NCI-H1694 (cell line): ENCODE measurements at regions not wholly inside any gene's neighbourhood (a gene's known extent, or its start where the extent isn't known, plus 50 kb on each side); places are given as distances from the start of the nearest gene placed in this dataset.

Source experiments
- DNase-seq: peaks from one replicate; lab custom pipeline; 2025; lab: John Stamatoyannopoulos, UW

DNA sequence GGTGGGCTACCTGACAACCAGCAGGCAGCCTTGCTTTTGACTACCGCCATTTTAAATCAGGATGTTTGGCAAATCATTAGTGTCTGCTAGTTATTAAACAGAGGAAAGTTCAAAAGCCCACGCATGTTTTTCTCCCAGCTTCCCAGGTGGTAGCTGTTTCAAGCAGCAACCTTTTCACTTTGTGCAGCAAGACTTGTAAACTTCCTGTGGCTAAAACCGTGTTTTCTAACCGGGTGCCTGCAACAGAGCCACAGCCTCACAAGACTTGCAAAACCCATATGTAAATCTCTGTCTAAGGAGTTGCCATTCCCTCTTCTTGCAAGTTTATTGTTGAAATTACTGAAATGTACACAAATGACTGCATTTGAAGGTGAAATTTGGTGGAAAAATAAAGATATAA lies 633.1 kb downstream of the BCL11A start:
- DNase-seq: no peak

DNA sequence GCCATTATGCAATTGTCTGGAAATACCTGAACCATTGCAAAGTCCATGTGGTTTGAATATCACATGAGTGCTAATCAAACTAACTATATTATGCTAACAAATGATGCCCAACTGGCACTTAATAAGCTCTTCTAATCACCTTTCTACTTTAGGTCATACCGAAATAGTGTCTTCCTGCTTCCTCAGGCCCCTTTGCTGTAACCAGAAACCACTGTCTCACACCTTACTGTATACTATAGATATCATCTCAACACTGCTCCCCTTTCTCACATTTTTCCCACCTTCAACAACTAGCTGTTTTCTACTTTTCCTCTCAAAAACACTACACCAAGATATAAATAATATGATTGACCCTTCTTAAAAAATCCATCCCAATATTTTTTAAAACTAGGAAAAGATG lies 633.9 kb downstream of the BCL11A start:
- no peak for DNase-seq

DNA sequence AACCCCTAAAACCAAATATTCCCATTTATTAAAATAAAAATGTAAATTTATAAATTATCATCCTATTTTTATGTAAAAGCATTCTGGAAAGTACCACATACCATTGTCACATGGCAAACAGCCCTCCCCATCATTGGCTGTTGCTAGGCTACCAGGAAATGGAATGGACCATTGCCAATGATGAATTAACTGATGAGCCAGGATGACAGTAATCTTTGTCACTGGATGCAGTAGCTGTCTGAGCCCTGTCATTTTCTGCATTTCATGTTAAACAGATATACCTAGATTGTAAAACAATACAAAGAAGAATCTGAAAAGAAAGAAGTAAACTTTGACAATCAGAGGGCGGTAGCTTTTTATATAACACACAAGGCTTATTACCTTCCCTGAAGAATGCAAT lies 641.4 kb downstream of the BCL11A start:
- DNase-seq: no peak

- no peak for DNase-seq
These were observed 643.3 kb downstream of the BCL11A start for GRCh38 chr2:59910166-59910565.

- no peak for DNase-seq
These were observed 644.3 kb downstream of the BCL11A start for GRCh38 chr2:59909147-59909546.

DNA sequence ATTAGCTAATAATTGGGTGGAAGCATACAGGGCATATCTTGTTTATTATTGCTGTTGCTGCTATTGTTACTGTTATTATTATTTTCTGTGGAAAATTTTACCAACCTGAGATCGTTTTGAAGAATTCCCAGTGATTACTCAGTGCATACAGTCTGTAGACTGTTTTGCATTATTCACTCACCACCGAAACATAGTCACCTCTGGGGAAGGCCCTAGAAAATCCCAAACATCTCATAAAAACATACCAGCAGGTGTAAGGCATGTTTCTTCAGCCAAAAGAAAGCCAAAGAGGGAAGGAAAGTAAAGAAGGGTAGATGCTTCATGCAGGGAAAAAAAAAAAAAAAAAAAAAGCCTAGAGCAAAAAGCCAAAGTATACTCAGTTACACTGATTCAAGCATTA lies 647.7 kb downstream of the BCL11A start:
- no peak for DNase-seq

DNA sequence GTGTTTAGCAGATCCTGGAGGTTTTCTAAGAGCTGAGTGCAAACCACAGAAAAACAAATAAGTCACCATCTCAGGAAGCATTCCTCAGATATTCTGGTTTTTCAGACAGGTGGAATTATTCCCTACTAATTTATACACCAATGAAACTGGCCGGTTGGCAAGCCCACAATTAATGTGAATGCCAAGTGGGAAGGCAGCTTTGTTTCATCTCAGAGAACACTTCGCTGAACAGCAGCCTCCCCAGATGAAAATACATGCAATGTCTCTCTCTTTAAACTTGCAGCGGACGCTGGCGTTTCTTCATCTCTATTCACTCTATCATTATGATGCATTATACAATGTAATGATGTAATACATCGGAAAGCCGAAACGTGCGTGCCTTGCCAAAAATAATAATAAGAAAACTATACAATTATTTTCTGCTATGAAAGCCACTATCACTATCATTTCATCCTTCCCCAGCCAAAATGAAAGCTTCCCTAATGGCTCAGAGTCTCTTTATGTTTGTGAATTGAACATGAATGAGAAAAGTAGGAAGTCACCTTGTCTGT lies 649.4 kb downstream of the BCL11A start:
- DNase-seq: no peak

- DNase-seq: peak; percentile 70
These were observed 652.6 kb downstream of the BCL11A start for GRCh38 chr2:59900728-59901452.

DNA sequence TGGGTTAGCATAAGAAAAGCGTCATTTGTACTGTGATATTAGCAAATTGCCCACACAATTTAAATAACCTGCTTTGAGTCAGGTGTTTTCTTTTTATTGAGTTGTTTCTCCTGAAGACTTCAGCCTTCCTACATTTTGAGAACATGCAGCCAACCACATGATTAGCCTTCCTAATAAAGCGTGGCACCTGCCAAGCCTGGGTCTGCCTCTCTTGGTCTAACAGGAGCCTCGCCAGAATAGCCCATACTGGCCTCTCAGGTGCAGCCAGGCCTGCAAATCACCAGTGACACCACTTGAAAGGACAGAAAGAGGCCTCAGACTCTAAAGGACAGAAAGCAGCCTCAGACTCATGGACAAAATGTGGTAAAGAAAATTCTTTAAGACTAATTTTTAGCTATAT lies 653.8 kb downstream of the BCL11A start:
- no peak for DNase-seq

- DNase-seq: no peak
These were observed 656.8 kb downstream of the BCL11A start for GRCh38 chr2:59896499-59897245.

DNA sequence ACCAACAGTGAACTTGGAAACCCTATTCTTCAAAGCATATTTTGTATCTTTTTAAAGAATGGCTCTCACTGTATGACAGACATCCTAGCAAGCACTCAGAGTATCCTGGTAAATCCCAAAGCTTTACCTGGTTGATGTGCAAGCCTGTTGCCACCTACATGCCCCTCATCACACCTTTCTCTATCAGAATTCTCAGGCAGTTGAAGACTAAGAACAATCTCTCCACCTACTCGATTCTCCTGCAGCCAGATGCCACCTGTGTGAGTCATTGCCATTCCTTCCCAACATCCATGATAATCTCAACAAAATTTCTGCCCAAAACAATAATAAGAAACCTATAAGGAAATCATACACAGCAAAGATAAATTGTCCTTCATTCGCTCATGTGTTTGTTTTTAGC lies 659.8 kb downstream of the BCL11A start:
- DNase-seq: no peak

DNA sequence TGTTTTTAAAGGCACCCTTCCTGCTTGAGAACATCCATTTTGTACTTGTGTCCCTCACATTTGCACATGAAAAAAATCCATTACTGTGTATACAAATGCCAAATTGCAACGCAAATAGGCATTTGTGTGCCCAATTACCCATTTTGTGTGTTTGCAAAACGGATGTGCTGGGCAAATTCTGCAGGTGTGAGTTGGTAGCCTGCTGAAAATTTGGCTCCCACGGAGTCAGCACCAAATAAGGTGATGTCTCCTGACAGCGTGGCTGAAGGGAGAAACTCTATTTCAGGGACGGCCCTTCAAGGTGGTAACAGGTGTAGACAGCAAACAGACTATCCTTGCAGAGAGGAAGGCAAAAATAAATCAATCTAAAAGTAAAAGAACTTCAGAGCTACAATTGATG lies 661.1 kb downstream of the BCL11A start:
- no peak for DNase-seq

DNA sequence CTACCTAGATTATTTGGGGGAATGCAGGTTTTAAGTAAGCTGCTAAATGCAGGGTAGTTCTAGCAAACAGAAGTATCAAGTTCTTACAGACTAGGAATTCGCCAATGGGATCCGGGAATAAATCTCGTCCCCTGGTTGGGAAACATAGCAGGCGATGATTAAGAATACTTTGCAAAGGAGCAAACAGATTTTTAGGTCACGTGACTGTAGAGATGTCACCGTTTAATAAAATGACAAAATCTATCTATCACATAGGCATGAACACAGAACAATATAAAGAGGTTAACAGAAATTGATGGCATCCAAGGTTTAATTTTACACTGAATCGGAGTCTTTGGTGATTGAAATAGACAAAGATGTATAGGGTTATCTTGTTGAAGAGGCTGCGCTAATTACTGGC lies 664.1 kb downstream of the BCL11A start:
- no peak for DNase-seq

GRCh38 chr2:59888706-59889105 lies 664.7 kb downstream of the BCL11A start:
- DNase-seq: no peak

DNA sequence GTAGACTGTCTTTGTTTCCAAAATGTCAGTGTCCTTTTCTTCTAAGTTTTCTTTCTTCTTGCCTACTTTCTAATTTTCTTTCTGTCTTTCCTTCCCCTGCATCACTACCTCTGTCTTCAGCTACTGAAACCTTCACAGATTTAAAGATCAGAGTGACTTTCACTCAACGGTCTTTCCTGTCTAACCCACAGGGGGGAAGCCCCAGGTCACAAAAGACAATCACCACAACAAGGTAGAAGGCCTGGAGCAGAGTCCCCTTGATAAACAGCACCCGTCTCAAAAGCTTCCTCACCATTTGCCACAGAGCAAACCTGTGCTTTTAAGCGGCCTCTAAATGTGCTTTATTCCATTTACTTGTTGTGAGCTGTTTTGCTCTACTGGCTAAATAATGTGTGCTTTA lies 665.4 kb downstream of the BCL11A start:
- DNase-seq: no peak

DNA sequence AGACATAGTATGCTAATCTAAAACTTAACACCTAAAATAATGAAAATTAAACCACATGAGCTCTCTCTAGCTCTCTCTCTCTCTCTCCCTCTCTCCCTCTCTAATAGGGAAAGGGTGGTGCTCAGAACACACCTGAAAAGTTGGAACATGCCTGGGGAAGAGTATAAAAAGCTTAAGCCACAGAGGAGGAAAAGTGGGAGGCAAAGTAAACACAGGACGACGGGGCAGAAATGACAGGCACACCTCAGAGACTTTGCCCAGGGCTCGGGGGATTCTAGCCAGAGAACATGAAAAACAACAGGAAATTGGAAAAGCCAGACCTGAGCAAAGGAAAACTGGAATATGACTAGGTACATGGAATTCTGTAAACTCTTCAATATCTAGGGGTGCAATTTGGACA lies 666.1 kb downstream of the BCL11A start:
- DNase-seq: no peak

- DNase-seq: no peak
These were observed 666.7 kb downstream of the BCL11A start for GRCh38 chr2:59886759-59887158.

- no peak for DNase-seq
These were observed 667.9 kb downstream of the BCL11A start for GRCh38 chr2:59885541-59885940.

- DNase-seq: no peak
These were observed 669.3 kb downstream of the BCL11A start for GRCh38 chr2:59884166-59884565.

- DNase-seq: no peak
These were observed 670.6 kb downstream of the BCL11A start for GRCh38 chr2:59882822-59883221.

DNA sequence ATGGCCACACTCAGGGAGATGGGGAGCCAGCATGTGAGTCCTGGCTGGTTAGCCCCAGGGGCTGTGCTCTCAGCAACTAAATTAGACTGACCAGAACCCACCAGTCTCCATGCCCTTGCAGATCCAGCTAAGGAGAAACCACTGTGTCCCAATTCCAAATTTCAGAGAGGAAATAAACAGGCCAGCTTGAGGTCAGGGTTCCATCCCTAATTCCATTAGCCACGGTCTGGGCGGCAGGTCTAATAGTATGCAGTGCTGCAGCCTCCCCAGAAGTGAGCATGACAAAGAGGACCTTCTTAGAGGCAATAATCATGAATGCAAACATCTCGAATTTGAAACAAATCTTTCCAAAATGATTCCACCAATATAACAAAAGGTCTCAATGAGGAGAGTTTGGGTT lies 671.2 kb downstream of the BCL11A start:
- DNase-seq: no peak

DNA sequence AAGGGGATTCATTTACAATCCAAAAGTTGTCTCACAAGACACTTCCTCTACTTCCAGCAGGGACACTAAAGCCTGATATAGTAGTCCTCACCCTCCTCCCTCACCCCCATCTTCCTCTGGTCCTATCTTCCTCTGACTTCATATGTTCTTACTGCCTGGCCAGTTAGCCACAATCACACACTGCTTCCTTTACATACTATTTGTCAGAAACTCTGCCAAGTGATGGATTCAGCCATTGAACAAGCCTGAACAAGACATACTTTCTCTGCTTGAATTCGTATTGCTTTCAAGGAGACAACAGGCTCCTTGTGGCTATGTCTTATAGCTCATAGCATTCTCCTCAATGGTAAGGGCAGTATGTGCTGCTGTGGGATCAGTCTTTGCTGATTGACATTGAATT lies 672.2 kb downstream of the BCL11A start:
- no peak for DNase-seq

GRCh38 chr2:59879700-59880131 lies 673.7 kb downstream of the BCL11A start:
- DNase-seq: no peak
